ENCODE measurements at regions not wholly inside any gene's neighbourhood (a gene's known extent, or its start where the extent isn't known, plus 50 kb on each side); places are given as distances from the start of the nearest gene placed in this dataset.

DNA sequence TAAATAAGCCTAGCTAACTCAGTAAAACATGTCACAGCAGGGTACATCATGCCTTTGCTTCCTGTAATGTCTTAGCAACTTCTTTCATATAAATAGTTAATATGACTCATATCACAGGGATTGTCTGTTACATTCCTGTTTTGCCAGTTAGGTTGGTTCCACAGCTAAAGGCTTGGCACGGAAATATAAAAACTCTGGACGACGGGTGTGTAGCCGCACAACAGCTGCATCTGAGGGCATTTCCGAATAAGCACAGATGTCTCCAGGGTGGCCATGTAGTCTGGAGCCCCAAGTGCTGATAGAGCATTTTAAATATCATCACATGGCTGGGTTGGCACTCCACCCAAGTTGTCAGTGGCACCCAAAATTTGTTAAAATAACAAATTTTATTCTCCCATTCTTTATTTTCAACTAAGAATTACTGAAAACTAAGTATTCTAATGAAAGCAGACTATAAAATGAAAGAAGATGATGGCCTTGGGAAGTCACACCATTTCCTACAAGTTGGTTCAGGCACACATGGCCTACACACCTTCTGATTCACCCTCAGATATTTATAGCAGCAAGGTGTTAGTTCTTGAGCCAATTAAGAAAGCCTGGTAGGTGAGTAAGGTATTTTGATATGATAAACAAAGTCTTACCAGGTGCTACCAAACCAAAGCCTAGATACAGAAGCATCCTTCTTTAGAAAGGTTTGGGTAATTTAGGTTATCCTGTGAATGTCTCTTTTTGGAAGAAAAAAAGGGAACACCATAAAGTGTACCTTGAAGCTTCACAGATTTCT, 61.8 kb upstream of the STK17B start:
- TF ChIP-seq, protein P1, sequence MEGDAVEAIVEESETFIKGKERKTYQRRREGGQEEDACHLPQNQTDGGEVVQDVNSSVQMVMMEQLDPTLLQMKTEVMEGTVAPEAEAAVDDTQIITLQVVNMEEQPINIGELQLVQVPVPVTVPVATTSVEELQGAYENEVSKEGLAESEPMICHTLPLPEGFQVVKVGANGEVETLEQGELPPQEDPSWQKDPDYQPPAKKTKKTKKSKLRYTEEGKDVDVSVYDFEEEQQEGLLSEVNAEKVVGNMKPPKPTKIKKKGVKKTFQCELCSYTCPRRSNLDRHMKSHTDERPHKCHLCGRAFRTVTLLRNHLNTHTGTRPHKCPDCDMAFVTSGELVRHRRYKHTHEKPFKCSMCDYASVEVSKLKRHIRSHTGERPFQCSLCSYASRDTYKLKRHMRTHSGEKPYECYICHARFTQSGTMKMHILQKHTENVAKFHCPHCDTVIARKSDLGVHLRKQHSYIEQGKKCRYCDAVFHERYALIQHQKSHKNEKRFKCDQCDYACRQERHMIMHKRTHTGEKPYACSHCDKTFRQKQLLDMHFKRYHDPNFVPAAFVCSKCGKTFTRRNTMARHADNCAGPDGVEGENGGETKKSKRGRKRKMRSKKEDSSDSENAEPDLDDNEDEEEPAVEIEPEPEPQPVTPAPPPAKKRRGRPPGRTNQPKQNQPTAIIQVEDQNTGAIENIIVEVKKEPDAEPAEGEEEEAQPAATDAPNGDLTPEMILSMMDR (IDR thresholded peaks at IDR 0.05; ENCODE audit: borderline replicate concordance, control extremely low read depth, extremely low read depth, insufficient read depth, missing control alignments), result no peak
- in situ Hi-C loops (cut with MboI; ENCODE audit: low sequenced_read_pairs, unreplicated experiment), result no loop called here
- no peak for DNase-seq (ENCODE audit: low spot score)

DNA sequence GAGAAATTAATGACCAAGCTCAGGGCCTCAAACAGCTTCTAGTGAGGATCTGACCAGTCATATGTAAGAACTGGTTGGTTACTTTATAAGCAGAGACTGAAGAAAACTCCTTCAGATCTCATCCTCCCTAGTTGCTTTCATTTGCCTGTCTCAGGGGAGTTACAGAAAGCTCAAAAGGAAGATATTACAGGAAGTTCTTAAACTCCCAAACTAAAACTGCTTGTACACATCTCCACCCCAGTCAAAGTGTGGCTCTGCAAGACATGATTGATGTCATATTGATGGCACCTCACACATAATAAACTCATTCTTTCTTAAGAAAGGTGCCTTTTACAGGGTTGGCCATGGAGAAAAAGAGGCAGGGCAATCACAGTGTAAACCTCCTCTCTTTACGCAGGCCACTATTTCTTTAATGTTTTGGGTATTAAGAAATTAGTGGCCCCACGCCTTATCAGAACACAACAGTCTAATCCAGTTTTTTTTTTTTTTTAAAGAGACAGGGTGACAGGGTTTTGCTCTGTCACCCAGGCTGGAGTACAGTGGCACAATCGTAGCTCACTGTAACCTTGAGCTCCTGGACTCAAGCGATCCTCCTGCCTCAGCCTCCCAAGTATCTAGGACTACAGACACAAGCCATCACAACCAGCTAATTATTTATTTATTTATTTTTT, 62.6 kb upstream of the STK17B start:
- DNase-seq (ENCODE audit: low spot score), result peak; percentile 34
- in situ Hi-C loops (cut with MboI; ENCODE audit: low sequenced_read_pairs, unreplicated experiment), result no loop called here
- TF ChIP-seq, protein P1 (IDR thresholded peaks at IDR 0.05; ENCODE audit: borderline replicate concordance, control extremely low read depth, extremely low read depth, insufficient read depth, missing control alignments), result no peak

DNA sequence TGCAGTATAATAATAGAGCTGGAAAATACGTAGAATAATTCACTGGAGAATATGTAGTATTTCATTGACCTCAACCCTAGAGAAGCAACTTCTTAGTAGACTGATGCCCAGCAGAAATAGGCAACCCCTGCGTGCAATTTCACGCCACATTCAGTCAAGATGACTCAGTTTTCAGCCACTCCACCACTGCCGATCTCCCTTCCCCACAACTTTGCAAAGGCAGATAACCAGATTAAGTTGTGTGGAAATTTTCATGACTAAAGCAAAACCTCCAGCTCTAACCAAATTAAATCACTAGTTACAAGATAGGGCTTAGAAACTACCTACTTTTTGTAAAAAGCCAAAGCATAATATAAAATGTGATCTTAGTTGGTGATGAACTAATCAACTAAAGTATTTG, 63.3 kb upstream of the STK17B start:
- in situ Hi-C loops (cut with MboI; ENCODE audit: low sequenced_read_pairs, unreplicated experiment), result no loop called here
- peak; percentile 22 for DNase-seq (ENCODE audit: low spot score)
- TF ChIP-seq, protein P1 (IDR thresholded peaks at IDR 0.05; ENCODE audit: borderline replicate concordance, control extremely low read depth, extremely low read depth, insufficient read depth, missing control alignments), result no peak

DNA sequence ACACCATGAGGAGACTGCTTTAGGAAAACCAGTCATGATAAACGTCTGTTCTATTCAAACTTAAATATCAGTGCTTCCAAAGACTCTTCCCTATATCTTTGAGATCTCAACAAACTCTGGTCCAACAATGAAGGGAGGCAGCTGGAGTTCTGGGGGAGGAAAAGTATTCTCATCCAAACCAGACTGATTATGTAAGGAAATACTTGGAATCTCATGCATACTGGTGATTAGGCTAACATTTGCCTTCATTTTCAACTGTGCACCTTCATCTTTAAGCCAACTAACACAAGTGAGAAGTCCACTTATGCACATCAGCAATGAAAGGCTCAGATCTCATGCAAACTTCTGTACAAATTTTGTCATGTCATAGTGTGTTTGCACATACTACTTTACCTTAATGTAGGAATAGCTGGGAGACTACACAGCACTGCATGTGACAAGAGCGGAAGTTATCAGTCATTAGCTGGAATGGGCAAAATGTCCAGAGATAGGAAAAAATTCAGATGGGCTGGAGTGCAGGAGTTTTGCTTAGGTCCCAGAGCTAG, 67.5 kb upstream of the STK17B start:
- TF ChIP-seq, protein P1 (IDR thresholded peaks at IDR 0.05; ENCODE audit: borderline replicate concordance, control extremely low read depth, extremely low read depth, insufficient read depth, missing control alignments), result no peak
- DNase-seq (ENCODE audit: low spot score), result no peak
- in situ Hi-C loops (cut with MboI; ENCODE audit: low sequenced_read_pairs, unreplicated experiment), result no loop called here

DNA sequence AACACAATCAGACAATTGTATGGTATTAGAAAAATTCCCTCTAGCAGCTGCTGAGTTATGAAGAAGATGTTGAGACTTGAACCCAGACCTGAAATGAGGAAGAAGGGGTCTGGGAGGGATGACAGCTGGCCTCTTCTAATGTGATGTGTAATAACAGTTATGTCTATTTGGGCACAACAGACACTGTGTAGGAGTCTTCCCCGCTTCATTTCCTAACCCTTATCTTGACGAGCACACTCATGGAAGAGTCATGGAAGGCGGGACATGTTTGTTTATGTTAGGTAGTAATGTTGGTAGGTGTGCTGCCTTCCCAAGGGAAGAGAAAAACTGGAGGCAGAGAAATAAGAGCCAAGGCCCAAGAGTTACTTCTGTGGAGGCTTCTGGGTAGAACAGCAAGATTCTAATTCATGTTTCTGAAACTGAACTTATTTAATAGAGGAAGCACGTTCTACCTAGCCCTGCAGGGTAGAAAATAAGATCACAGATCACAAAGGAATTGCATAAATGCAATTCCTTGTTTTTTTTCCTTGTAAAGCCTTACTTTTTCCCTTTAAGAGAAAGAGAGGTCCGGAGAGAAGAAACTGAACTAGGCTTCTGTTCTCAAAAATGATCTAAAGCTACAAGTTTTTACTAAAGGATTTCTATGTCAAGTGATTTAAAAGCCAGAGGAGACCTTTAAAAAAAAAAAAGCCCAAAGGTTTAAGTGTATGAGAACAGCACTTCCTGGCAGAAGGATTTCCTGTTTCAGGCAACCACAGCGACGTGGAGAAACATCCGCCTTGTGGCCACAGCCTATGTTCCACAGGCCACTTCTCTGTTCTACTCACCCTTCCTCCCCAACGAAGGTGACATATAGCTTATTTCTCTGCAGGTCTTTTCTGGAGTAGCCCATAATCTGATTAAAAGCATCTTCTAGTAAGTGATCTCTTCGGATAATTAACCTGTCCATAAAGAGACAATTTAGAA, 68.5 kb upstream of the STK17B start:
- peak; percentile 55 for DNase-seq (ENCODE audit: low spot score)
- in situ Hi-C loops (cut with MboI; ENCODE audit: low sequenced_read_pairs, unreplicated experiment), result loop anchor here (10.0 kb wide), 1 partner anchor 65 kb away; the partner anchor contains the start of gene STK17B
- TF ChIP-seq, protein P1 (IDR thresholded peaks at IDR 0.05; ENCODE audit: borderline replicate concordance, control extremely low read depth, extremely low read depth, insufficient read depth, missing control alignments), result peak; percentile 3

DNA sequence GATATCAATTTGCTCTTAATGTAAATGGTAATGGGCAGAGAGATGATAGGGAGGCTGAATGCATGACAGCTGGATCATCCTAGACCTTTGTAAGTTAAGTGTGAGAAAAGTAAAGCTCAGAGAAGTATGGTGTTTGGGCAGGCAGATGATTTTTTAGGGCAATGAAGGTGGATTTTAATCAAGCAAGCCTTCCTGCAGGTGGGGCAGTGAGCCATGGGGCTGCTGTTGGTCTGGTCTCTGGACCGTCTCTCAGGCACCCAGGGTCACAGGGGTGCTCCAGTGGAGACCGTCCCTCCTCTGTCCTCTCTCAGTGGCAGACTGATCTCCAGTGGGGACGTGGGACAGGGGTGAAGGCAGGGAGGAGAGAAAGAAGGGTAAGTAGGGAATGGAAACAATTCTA, 69.8 kb upstream of the STK17B start:
- in situ Hi-C loops (cut with MboI; ENCODE audit: low sequenced_read_pairs, unreplicated experiment), result loop anchor here (10.0 kb wide), 1 partner anchor 66 kb away; the partner anchor contains the start of gene STK17B
- TF ChIP-seq, protein P1 (IDR thresholded peaks at IDR 0.05; ENCODE audit: borderline replicate concordance, control extremely low read depth, extremely low read depth, insufficient read depth, missing control alignments), result no peak

More for the DNA sequence above, 69.8 kb upstream of the STK17B start:
- DNase-seq (ENCODE audit: low spot score), result no peak

Measured in GM13976 (cell line).